ENCODE measurements at regions not wholly inside any gene's neighbourhood (a gene's known extent, or its start where the extent isn't known, plus 50 kb on each side); places are given as distances from the start of the nearest gene placed in this dataset.

- no peak for DNase-seq (ENCODE audit: low read depth, low spot score)
- POLR2A ChIA-PET: no interaction called here
- no peak for TF ChIP-seq CTCF (IDR thresholded peaks at IDR 0.05; ENCODE audit: insufficient read depth, low read length, missing control alignments)
- H3K4me3 ChIP-seq (ENCODE audit: low read depth, low read length): no peak overlapping the region
- CTCF ChIA-PET: no interaction called here
Observed at GRCh38 chr19:30090963-30091362, 148.9 kb downstream of the URI1 start.

- CTCF ChIA-PET: no interaction called here
Observed at GRCh38 chr19:30091456-30091855, 149.4 kb downstream of the URI1 start.

GRCh38 chr19:30091856-30092255 lies 149.8 kb downstream of the URI1 start:
- ChIA-PET POLR2A (no interaction called here), CTCF (no interaction called here)
- no peak for DNase-seq (ENCODE audit: low read depth, low spot score)
- no peak overlapping the region for H3K4me3 ChIP-seq (ENCODE audit: low read depth, low read length)
- TF ChIP-seq CTCF (IDR thresholded peaks at IDR 0.05; ENCODE audit: insufficient read depth, low read length, missing control alignments): no peak

More at GRCh38 chr19:30091456-30091855, 149.4 kb downstream of the URI1 start:
- H3K4me3 ChIP-seq (ENCODE audit: low read depth, low read length): no peak overlapping the region
- POLR2A ChIA-PET: no interaction called here
- TF ChIP-seq CTCF (IDR thresholded peaks at IDR 0.05; ENCODE audit: insufficient read depth, low read length, missing control alignments): no peak
- no peak for DNase-seq (ENCODE audit: low read depth, low spot score)

- H3K4me3 ChIP-seq (ENCODE audit: low read depth, low read length): no peak overlapping the region
- ChIA-PET POLR2A (no interaction called here), CTCF (no interaction called here)
- TF ChIP-seq CTCF (IDR thresholded peaks at IDR 0.05; ENCODE audit: insufficient read depth, low read length, missing control alignments): no peak
- no peak for DNase-seq (ENCODE audit: low read depth, low spot score)
Observed at GRCh38 chr19:30092721-30093569, 150.9 kb downstream of the URI1 start.

- ChIA-PET POLR2A (no interaction called here), CTCF (no interaction called here)
- DNase-seq (ENCODE audit: low read depth, low spot score): no peak
- TF ChIP-seq CTCF (IDR thresholded peaks at IDR 0.05; ENCODE audit: insufficient read depth, low read length, missing control alignments): no peak
- no peak overlapping the region for H3K4me3 ChIP-seq (ENCODE audit: low read depth, low read length)
Observed at GRCh38 chr19:30093966-30094755, 152.1 kb downstream of the URI1 start.

- no peak for TF ChIP-seq CTCF (IDR thresholded peaks at IDR 0.05; ENCODE audit: insufficient read depth, low read length, missing control alignments)
- no peak overlapping the region for H3K4me3 ChIP-seq (ENCODE audit: low read depth, low read length)
- no peak for DNase-seq (ENCODE audit: low read depth, low spot score)
- ChIA-PET POLR2A (no interaction called here), CTCF (no interaction called here)
Observed at GRCh38 chr19:30094756-30095140, 152.7 kb downstream of the URI1 start.
